ENCODE measurements at regions not wholly inside any gene's neighbourhood (a gene's known extent, or its start where the extent isn't known, plus 50 kb on each side); places are given as distances from the start of the nearest gene placed in this dataset.

DNA sequence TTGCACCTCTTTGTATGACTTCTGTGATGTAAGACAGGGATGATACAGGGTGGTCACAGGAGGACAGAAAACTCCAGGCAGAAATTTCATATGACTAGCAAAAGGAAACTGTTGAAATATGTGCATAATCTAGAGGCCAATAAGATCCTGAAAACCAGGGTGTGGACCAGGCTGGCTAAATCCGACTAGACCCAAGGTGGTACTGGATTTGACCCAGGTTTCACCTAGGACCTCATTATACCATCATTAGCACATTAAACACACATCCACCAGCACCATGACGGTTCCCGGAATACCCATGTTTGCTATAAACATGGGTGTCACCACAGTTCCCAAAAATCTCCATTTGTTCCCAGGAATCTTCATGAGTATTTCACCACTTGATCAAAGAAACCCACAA lies 517.1 kb downstream of the ZNF608 start:
- in situ Hi-C loops (cut with MboI; ENCODE audit: low pct_unique_long_range_greater_than_20kb, low sequenced_read_pairs, unreplicated experiment): no loop called here
- DNase-seq (ENCODE audit: low spot score): no peak
- TF ChIP-seq, protein P1, sequence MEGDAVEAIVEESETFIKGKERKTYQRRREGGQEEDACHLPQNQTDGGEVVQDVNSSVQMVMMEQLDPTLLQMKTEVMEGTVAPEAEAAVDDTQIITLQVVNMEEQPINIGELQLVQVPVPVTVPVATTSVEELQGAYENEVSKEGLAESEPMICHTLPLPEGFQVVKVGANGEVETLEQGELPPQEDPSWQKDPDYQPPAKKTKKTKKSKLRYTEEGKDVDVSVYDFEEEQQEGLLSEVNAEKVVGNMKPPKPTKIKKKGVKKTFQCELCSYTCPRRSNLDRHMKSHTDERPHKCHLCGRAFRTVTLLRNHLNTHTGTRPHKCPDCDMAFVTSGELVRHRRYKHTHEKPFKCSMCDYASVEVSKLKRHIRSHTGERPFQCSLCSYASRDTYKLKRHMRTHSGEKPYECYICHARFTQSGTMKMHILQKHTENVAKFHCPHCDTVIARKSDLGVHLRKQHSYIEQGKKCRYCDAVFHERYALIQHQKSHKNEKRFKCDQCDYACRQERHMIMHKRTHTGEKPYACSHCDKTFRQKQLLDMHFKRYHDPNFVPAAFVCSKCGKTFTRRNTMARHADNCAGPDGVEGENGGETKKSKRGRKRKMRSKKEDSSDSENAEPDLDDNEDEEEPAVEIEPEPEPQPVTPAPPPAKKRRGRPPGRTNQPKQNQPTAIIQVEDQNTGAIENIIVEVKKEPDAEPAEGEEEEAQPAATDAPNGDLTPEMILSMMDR (IDR thresholded peaks at IDR 0.05; ENCODE audit: extremely low read depth, insufficient read depth, missing control alignments): no peak

DNA sequence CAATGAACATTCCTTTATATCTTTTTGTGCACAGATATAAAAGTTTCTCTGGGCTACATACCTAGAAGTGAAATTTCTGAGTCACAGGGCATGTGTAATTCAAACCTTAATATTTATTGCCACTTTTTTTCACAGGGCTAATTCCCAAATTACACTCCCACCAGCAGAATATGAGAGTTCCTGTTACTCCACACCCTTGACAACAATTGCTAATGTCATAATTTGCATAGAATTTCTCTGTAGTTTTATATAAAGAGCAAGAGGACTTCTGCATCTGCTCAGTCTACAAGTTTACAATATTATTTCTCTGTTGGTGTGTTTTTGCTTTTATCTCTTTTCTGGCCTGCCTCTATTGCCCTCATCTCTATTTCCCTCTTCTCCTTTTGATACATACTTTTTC lies 518.5 kb downstream of the ZNF608 start:
- in situ Hi-C loops (cut with MboI; ENCODE audit: low pct_unique_long_range_greater_than_20kb, low sequenced_read_pairs, unreplicated experiment): no loop called here
- TF ChIP-seq, protein P1 (IDR thresholded peaks at IDR 0.05; ENCODE audit: extremely low read depth, insufficient read depth, missing control alignments): no peak
- DNase-seq (ENCODE audit: low spot score): no peak

DNA sequence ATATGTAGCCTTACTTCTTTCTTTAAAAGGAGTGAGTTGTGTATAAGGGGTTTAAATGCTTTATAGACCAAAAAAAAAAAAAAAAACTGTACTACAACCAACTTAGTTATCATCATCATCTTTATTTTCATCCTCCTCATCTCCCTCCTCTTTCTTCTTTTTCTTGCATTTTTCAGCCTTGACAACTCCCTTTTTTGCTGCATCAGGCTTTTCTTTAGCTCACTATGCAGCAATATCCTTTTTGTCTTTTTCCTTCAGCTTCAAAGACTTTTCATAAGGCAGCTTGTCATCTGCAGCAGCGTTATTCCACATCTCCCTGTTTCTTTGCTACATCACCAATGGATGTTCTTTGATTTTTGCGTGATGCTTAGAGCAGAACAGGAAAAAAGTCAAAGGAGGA lies 526.0 kb downstream of the ZNF608 start:
- in situ Hi-C loops (cut with MboI; ENCODE audit: low pct_unique_long_range_greater_than_20kb, low sequenced_read_pairs, unreplicated experiment): no loop called here
- TF ChIP-seq, protein P1 (IDR thresholded peaks at IDR 0.05; ENCODE audit: extremely low read depth, insufficient read depth, missing control alignments): no peak
- no peak for DNase-seq (ENCODE audit: low spot score)

DNA sequence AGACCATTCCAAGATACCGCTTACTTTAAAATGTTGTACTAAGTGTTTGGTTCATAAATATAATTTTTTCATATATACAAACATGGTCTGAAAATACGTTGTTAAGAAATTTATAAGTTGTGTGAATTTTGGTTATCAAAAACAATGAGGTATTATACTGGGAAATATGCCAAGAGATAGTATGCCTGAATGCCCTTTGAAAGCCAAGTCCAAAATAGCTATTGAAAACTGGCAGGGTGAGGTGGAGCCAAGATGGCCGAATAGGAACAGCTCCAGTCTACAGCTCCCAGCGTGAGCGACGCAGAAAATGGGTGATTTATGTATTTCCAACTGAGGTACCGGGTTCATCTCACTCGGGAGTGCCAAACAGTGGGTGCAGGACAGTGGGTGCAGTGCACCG lies 533.5 kb downstream of the ZNF608 start:
- DNase-seq (ENCODE audit: low spot score): no peak
- TF ChIP-seq, protein P1 (IDR thresholded peaks at IDR 0.05; ENCODE audit: extremely low read depth, insufficient read depth, missing control alignments): no peak
- in situ Hi-C loops (cut with MboI; ENCODE audit: low pct_unique_long_range_greater_than_20kb, low sequenced_read_pairs, unreplicated experiment): no loop called here

DNA sequence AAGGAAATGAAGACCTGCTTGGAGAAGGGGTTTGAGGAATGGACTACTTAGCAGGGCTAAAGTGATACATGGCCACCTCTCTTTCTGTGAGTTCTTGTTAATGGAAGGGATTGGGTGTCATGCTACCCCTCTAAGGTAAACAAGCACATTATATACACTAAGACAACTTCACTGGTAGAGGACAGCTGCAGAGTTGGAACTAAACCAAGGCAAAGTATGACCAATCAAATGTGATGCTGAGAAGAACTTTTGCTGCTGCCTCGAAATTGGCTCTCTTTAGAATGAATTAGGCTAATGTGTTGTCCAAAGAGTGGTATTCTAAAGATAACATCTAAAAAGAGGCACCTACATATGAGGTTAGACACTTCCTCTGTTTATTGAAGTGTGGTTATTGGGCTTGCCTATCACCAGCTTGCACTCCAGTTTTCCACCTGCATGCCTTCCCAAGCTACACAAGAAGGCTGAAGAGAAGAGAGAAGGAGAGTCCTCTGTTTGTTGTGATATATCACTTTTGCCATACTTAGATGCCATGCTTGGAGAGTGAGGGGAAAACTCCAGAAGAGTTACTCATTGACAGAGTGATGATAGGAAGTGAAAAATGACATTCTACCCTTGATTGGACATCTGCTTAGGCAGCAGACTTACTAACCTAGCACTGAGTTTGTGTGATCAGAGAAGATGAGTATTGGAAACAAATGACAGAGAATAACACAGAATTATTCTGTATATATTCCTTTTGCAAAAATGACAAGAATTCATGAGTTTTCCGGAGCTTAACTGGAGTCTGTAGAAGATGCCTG lies 536.1 kb downstream of the ZNF608 start:
- no peak for DNase-seq (ENCODE audit: low spot score)
- TF ChIP-seq, protein P1 (IDR thresholded peaks at IDR 0.05; ENCODE audit: extremely low read depth, insufficient read depth, missing control alignments): no peak
- in situ Hi-C loops (cut with MboI; ENCODE audit: low pct_unique_long_range_greater_than_20kb, low sequenced_read_pairs, unreplicated experiment): no loop called here

DNA sequence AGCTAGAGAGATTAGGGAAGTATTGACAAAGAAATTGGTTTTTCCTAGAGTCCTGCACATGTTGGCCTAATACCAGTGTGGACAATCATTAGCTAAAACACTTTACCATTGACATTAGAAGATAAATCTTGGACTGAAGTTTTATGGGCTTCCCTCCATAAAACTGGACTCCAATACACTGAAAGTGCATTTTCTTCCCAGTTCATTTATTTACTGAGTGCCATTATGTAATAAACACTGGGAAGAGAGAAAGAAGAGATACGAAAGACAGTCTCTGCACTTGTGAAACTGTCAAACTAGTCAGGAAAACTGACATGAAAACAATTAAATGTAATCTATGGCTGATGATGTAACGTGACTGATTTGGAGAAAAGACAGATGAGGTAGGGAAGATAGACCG lies 539.3 kb downstream of the ZNF608 start:
- in situ Hi-C loops (cut with MboI; ENCODE audit: low pct_unique_long_range_greater_than_20kb, low sequenced_read_pairs, unreplicated experiment): no loop called here
- TF ChIP-seq, protein P1 (IDR thresholded peaks at IDR 0.05; ENCODE audit: extremely low read depth, insufficient read depth, missing control alignments): no peak
- no peak for DNase-seq (ENCODE audit: low spot score)
